A549 (cell line): ENCODE measurements at regions not wholly inside any gene's neighbourhood (a gene's known extent, or its start where the extent isn't known, plus 50 kb on each side); places are given as distances from the start of the nearest gene placed in this dataset.

Experiments
- ATAC-seq, 2 experiments: fragments of 200-7000 bp in 1 of 2; fragments of >200 bp in 1 of 2; cut with Nextera tagmentation in 1 of 2; cut with Tn5 transposase in 1 of 2; 3 replicates each; pipeline versions ENCODE4 v1.8.0 to v1.9.1; 2018 to 2020; ENCODE audit warnings: mild to moderate bottlenecking in 1 of 2, moderate library complexity in 1 of 2
- CTCF ChIA-PET: fragments of 300-600 bp; sonication (Branson Sonifier 250); formaldehyde crosslinking; extraction: SDS; loops from one replicate; lab custom pipeline; 2021; ENCODE audit warnings: antibody characterized with exemption, inconsistent platforms; lab: Yijun Ruan, JAX
- POLR2A ChIA-PET: fragments of 350-600 bp; formaldehyde crosslinking; extraction: SDS; loops from one replicate; lab custom pipeline; 2021; ENCODE audit warnings: antibody characterized with exemption, inconsistent platforms; lab: Yijun Ruan, JAX
- DNase-seq, 2 experiments: peaks; one replicate each; pipeline versions ENCODE4 v3.0.0 to v3.0.0-alpha.2; 2011 to 2016; ENCODE audit warnings: low read depth in 1 of 2, low spot score in 1 of 2
- FAIRE-seq: peaks from 2 replicates; lab custom pipeline; 2011; peaks lifted over from hg19 to GRCh38; lab: Jason Lieb, UNC
- H3K27ac ChIP-seq, 2 experiments: fragments of >200 bp; sonication (Bioruptor Twin); formaldehyde crosslinking; 3 replicates each; pipeline ENCODE4 v1.5.1; 2016 to 2017
- H3K4me1 ChIP-seq: fragments of >200 bp; sonication (Bioruptor Twin); formaldehyde crosslinking; 3 replicates; pipeline ENCODE4 v1.6.1; 2016
- H3K4me2 ChIP-seq: fragments of >200 bp; sonication (Bioruptor Twin); formaldehyde crosslinking; 3 replicates; pipeline ENCODE4 v1.6.1; 2016
- H3K4me3 ChIP-seq: fragments of >200 bp; sonication (Bioruptor Twin); formaldehyde crosslinking; 3 replicates; pipeline ENCODE4 v1.5.1; 2016
- H3K9me3 ChIP-seq: fragments of >200 bp; sonication (Bioruptor Twin); formaldehyde crosslinking; 3 replicates; pipeline ENCODE4 v1.6.1; 2016
- CBX2 ChIP-seq: fragments of 200-600 bp; sonication (generic); IDR thresholded peaks from 2 replicates; pipeline ENCODE4 v1.6.1; 2016; ENCODE audit warnings: low read depth, mild to moderate bottlenecking, borderline replicate concordance
- CHD2 ChIP-seq: fragments of 150-350 bp; IDR thresholded peaks from 2 replicates; pipeline ENCODE4 v1.6.1; 2014; ENCODE audit warnings: low read length; ENCODE audit not compliant: partially characterized antibody
- CHD4 ChIP-seq: fragments of 200-600 bp; sonication (generic); IDR thresholded peaks from 2 replicates; pipeline ENCODE4 v1.6.1; 2016; ENCODE audit warnings: antibody characterized with exemption, mild to moderate bottlenecking, borderline replicate concordance
- E2F6 ChIP-seq: IDR thresholded peaks from 2 replicates; pipeline ENCODE4 v1.6.1; 2012; ENCODE audit warnings: low read depth, borderline replicate concordance
- EHF ChIP-seq: fragments of 250-450 bp; sonication (Bioruptor Pico); IDR thresholded peaks from 2 replicates; pipeline ENCODE4 v1.5.0; 2020; ENCODE audit warnings: mild to moderate bottlenecking
- ESRRA ChIP-seq: fragments of 150-350 bp; IDR thresholded peaks from 2 replicates; pipeline ENCODE4 v1.6.1; 2014; ENCODE audit warnings: mild to moderate bottlenecking, low read length, borderline replicate concordance
- HDAC2 ChIP-seq: fragments of 200-600 bp; sonication (generic); IDR thresholded peaks from 2 replicates; pipeline ENCODE4 v1.6.1; 2016
- HEYL ChIP-seq: fragments of 250-450 bp; sonication (Bioruptor Pico); IDR thresholded peaks from 2 replicates; pipeline ENCODE4 v1.8.0; 2021; ENCODE audit warnings: mild to moderate bottlenecking, moderate library complexity
- HMGXB4 ChIP-seq: fragments of 250-450 bp; sonication (Bioruptor Pico); IDR thresholded peaks from 2 replicates; pipeline ENCODE4 v1.5.0; 2021; ENCODE audit warnings: mild to moderate bottlenecking, moderate library complexity, borderline replicate concordance
- MYC ChIP-seq: IDR thresholded peaks from 2 replicates; pipeline ENCODE4 v1.6.1; 2012; ENCODE audit warnings: mild to moderate bottlenecking, inconsistent platforms, low read length, improper control_type of control experiment, borderline replicate concordance
- PHF8 ChIP-seq: fragments of 200-600 bp; sonication (generic); IDR thresholded peaks from 2 replicates; pipeline ENCODE4 v1.6.1; 2016; ENCODE audit warnings: low read depth, mild to moderate bottlenecking, antibody characterized with exemption, moderate library complexity, borderline replicate concordance
- RARB ChIP-seq: fragments of 250-450 bp; sonication (Bioruptor Pico); IDR thresholded peaks from 2 replicates; pipeline ENCODE4 v1.8.0; 2021; ENCODE audit warnings: mild to moderate bottlenecking, moderate library complexity
- RCOR1 ChIP-seq: fragments of 150-350 bp; IDR thresholded peaks from 2 replicates; pipeline ENCODE4 v1.6.1; 2014; ENCODE audit warnings: antibody characterized with exemption, low read length, low read depth
- REST ChIP-seq: fragments of 200-600 bp; sonication (generic); IDR thresholded peaks from 2 replicates; pipeline ENCODE4 v1.6.1; 2016; ENCODE audit warnings: antibody characterized with exemption, mild to moderate bottlenecking, moderate library complexity
- RFX5 ChIP-seq: fragments of 450-650 bp; IDR thresholded peaks from 2 replicates; pipeline ENCODE4 v1.7.1; 2014; ENCODE audit warnings: antibody characterized with exemption, mild to moderate bottlenecking, moderate library complexity
- SMC3 ChIP-seq: fragments of >200 bp; sonication (Bioruptor Twin); formaldehyde crosslinking; IDR thresholded peaks from 3 replicates; pipeline ENCODE4 v1.6.1; 2018; ENCODE audit warnings: inconsistent platforms
- ZC3H11A ChIP-seq: fragments of 450-650 bp; IDR thresholded peaks from 2 replicates; pipeline ENCODE4 v1.6.1; 2014; ENCODE audit warnings: antibody characterized with exemption, mild to moderate bottlenecking
- ZFP36 ChIP-seq: fragments of 450-650 bp; IDR thresholded peaks from 2 replicates; pipeline ENCODE4 v1.6.1; 2014; ENCODE audit warnings: borderline replicate concordance; ENCODE audit not compliant: partially characterized antibody
- WGBS: methylation state at CpG from one replicate; pipeline ENCODE4 v1.1.6; 2017; ENCODE audit errors: missing lambda C conversion rate; 5-methylcytosine and 5-hydroxymethylcytosine counted together
- TF ChIP-seq, protein P1 (sequence below): fragments of >200 bp; sonication (Bioruptor Twin); formaldehyde crosslinking; IDR thresholded peaks from 3 replicates; pipeline ENCODE4 v1.5.1; 2016
- TF ChIP-seq, protein P2 (sequence below): fragments of 450-650 bp; IDR thresholded peaks from 2 replicates; pipeline ENCODE4 v1.6.1; 2014; ENCODE audit warnings: antibody characterized with exemption
- TF ChIP-seq, protein P3 (sequence below): fragments of 250-450 bp; sonication (Bioruptor Pico); IDR thresholded peaks from 2 replicates; pipeline ENCODE4 v1.5.0; 2020; ENCODE audit warnings: low read depth, mild to moderate bottlenecking, moderate library complexity

GRCh38 chr12:131218026-131218922 is 264.6 kb downstream of the ADGRD1 start:
- H3K4me2 ChIP-seq = peak overlapping the region; percentile 61
- ATAC-seq = peak in 1 of 2 experiments; percentile 65; a peak in 3 of 6 replicates
- CTCF ChIA-PET = no interaction called here

DNA sequence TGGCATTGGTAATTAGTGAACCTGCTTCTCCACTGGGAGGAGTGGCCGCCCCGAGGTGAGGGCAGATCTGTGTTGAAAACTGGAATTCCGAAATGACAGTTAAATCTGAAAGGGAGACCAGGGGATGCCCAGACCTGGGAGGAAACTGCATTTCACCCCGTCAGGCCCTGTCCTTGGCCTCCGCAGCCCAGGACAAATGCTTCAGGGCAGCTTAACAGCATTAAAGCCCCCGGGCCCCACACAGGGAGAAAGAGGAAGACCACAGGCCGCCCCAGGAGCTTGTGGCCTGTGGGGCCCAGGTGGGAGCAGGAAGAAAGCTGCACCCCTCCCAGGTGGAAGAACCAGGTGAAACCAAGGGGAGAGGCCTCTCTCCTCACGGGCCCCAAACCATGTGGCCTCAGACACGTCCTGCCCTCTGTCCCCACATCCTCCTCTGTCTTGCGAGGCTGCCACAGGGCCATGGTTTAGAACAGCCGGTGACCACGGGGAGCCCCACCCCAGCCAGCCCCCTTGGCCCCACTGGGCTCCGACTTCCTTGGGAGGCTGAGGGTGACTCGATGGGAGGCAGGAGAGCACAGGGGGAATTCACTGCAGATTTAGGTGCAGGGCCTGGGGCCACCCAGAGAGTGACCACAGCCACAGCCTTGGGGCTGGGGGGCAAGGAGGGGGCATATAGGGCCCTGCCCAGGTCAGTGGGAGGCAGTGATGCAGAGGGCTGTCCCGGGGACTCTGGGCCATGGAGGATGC is 265.4 kb downstream of the ADGRD1 start:
- FAIRE-seq = no peak
- H3K4me2 ChIP-seq = peak overlapping the region; percentile 61
- no peak for ATAC-seq
- TF ChIP-seq RCOR1 = no peak
- TF ChIP-seq, protein P1, sequence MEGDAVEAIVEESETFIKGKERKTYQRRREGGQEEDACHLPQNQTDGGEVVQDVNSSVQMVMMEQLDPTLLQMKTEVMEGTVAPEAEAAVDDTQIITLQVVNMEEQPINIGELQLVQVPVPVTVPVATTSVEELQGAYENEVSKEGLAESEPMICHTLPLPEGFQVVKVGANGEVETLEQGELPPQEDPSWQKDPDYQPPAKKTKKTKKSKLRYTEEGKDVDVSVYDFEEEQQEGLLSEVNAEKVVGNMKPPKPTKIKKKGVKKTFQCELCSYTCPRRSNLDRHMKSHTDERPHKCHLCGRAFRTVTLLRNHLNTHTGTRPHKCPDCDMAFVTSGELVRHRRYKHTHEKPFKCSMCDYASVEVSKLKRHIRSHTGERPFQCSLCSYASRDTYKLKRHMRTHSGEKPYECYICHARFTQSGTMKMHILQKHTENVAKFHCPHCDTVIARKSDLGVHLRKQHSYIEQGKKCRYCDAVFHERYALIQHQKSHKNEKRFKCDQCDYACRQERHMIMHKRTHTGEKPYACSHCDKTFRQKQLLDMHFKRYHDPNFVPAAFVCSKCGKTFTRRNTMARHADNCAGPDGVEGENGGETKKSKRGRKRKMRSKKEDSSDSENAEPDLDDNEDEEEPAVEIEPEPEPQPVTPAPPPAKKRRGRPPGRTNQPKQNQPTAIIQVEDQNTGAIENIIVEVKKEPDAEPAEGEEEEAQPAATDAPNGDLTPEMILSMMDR = no peak
- TF ChIP-seq ESRRA = no peak
- no peak for TF ChIP-seq REST
- TF ChIP-seq CHD2 = no peak
- no peak for TF ChIP-seq MYC

More at GRCh38 chr12:131218026-131218922, 264.6 kb downstream of the ADGRD1 start:
- H3K4me3 ChIP-seq = no peak overlapping the region
- FAIRE-seq = no peak
- peak overlapping the region; percentile 59 to 82 for H3K27ac ChIP-seq
- no peak for TF ChIP-seq SMC3
- TF ChIP-seq RARB = no peak
- no peak for TF ChIP-seq RFX5
- no peak for TF ChIP-seq EHF
- no peak for TF ChIP-seq HMGXB4 (CRISPR knock-in tag)
- TF ChIP-seq, protein P1 = no peak
- TF ChIP-seq, protein P2, sequence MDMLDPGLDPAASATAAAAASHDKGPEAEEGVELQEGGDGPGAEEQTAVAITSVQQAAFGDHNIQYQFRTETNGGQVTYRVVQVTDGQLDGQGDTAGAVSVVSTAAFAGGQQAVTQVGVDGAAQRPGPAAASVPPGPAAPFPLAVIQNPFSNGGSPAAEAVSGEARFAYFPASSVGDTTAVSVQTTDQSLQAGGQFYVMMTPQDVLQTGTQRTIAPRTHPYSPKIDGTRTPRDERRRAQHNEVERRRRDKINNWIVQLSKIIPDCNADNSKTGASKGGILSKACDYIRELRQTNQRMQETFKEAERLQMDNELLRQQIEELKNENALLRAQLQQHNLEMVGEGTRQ = no peak
- TF ChIP-seq, protein P3, sequence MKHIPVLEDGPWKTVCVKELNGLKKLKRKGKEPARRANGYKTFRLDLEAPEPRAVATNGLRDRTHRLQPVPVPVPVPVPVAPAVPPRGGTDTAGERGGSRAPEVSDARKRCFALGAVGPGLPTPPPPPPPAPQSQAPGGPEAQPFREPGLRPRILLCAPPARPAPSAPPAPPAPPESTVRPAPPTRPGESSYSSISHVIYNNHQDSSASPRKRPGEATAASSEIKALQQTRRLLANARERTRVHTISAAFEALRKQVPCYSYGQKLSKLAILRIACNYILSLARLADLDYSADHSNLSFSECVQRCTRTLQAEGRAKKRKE (CRISPR knock-in tag) = no peak
- TF ChIP-seq HDAC2 = no peak
- no peak for TF ChIP-seq PHF8
- TF ChIP-seq CBX2 = no peak
- no peak for TF ChIP-seq E2F6
- TF ChIP-seq HEYL (CRISPR knock-in tag) = no peak
- TF ChIP-seq ZC3H11A = no peak
- no peak for TF ChIP-seq CHD4
- TF ChIP-seq ZFP36 = no peak
- no peak for TF ChIP-seq MYC
- TF ChIP-seq, all 56 proteins: peak for 0
- POLR2A ChIA-PET = no interaction called here
- H3K4me1 ChIP-seq = peaks cover 34% of the 10 kb centered on the region
- WGBS = 61% methylated on average over 27 of the region's 27 CpGs
- peak in 1 of 2 experiments; percentile 46 for DNase-seq
- H3K9me3 ChIP-seq = no peaks in the 10 kb centered on the region

More for the DNA sequence above, 265.4 kb downstream of the ADGRD1 start:
- Histone ChIP-seq H3K27ac (peak overlapping the region; percentile 59 to 82), H3K4me1 (peaks cover 34% of the 10 kb centered on the region), H3K9me3 (no peaks in the 10 kb centered on the region), H3K4me3 (no peak overlapping the region)
- DNase-seq = no peak
- 76% methylated on average over 13 of the region's 15 CpGs for WGBS
- ChIA-PET POLR2A (no interaction called here), CTCF (no interaction called here)
